ENCODE measurements at regions not wholly inside any gene's neighbourhood (a gene's known extent, or its start where the extent isn't known, plus 50 kb on each side); places are given as distances from the start of the nearest gene placed in this dataset.

GRCh38 chrX:40808203-40808602 is 72.9 kb upstream of the MED14 start:
- TF ChIP-seq CTCF (IDR thresholded peaks at IDR 0.05), result no peak
- no peak for TF ChIP-seq POLR2A (IDR thresholded peaks at IDR 0.05)
- no peak for TF ChIP-seq EP300 (IDR thresholded peaks at IDR 0.05)
